Breast epithelium (tissue), 3 donors: ENCODE measurements at regions not wholly inside any gene's neighbourhood (a gene's known extent, or its start where the extent isn't known, plus 50 kb on each side); places are given as distances from the start of the nearest gene placed in this dataset.

ENCODE experiments used
- POLR2A ChIP-seq: fragments of 450-650 bp; IDR thresholded peaks from one replicate; pipeline ENCODE4 v1.6.1; 2016; ENCODE audit warnings: antibody characterized with exemption, mild to moderate bottlenecking, moderate library complexity
- POLR2AphosphoS5 ChIP-seq, 3 donors: sonication (generic); formaldehyde crosslinking; IDR thresholded peaks; one replicate each; pipeline ENCODE4 v1.6.1; 2017; ENCODE audit warnings: antibody characterized with exemption in 3 of 3
- TF ChIP-seq, protein P1 (sequence below), 3 donors: fragments of 450-650 bp; IDR thresholded peaks; one replicate each; pipeline ENCODE4 v1.5.1; 2016 to 2017; ENCODE audit warnings: antibody characterized with exemption in 3 of 3, mild to moderate bottlenecking in 3 of 3, moderate library complexity in 3 of 3

DNA sequence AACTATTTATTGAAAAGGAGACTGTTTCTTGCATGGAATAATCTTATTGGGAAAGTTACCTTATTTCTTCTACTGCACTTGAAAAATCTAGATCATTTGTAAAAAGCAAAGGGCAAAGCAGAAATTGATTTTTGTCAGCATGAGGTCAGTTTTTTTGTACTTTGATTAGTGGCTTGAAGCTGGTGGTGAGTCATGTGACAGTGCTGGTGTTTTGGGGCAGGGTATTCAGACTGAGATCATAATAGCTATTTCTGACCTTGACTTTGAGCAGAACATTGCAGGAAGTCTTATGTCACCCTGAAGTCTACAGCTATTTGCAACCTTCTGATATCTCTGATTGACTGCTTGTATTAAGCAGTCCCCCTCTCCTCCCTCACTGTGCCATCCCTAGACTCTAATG is 66.3 kb upstream of the SORCS3 start:
- TF ChIP-seq, protein P1, sequence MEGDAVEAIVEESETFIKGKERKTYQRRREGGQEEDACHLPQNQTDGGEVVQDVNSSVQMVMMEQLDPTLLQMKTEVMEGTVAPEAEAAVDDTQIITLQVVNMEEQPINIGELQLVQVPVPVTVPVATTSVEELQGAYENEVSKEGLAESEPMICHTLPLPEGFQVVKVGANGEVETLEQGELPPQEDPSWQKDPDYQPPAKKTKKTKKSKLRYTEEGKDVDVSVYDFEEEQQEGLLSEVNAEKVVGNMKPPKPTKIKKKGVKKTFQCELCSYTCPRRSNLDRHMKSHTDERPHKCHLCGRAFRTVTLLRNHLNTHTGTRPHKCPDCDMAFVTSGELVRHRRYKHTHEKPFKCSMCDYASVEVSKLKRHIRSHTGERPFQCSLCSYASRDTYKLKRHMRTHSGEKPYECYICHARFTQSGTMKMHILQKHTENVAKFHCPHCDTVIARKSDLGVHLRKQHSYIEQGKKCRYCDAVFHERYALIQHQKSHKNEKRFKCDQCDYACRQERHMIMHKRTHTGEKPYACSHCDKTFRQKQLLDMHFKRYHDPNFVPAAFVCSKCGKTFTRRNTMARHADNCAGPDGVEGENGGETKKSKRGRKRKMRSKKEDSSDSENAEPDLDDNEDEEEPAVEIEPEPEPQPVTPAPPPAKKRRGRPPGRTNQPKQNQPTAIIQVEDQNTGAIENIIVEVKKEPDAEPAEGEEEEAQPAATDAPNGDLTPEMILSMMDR (IDR thresholded peaks at IDR 0.05): no peak
- TF ChIP-seq POLR2A: no peak
- no peak for TF ChIP-seq POLR2AphosphoS5 (IDR thresholded peaks at IDR 0.05)
